22Rv1 (cell line): ENCODE measurements at regions not wholly inside any gene's neighbourhood (a gene's known extent, or its start where the extent isn't known, plus 50 kb on each side); places are given as distances from the start of the nearest gene placed in this dataset.

Source experiments
- H3K27ac ChIP-seq: fragments of 450-650 bp; 2 replicates; pipeline ENCODE4 v1.5.1; 2017
- CTCF ChIP-seq: fragments of 450-650 bp; IDR thresholded peaks from 2 replicates; pipeline ENCODE4 v1.5.1; 2017; ENCODE audit warnings: mild to moderate bottlenecking
- ZFX ChIP-seq: fragments of 450-650 bp; IDR thresholded peaks from 2 replicates; pipeline ENCODE4 v1.6.1; 2017; ENCODE audit warnings: antibody characterized with exemption, borderline replicate concordance

- no peak overlapping the region for H3K27ac ChIP-seq
- no peak for TF ChIP-seq CTCF
- no peak for TF ChIP-seq ZFX
Measured at GRCh38 chr3:36206956-36207580, 173.2 kb upstream of the STAC start.

GRCh38 chr3:36210840-36211651, 169.3 kb upstream of the STAC start:
- no peak for TF ChIP-seq CTCF
- TF ChIP-seq ZFX = no peak
- H3K27ac ChIP-seq = no peak overlapping the region

DNA sequence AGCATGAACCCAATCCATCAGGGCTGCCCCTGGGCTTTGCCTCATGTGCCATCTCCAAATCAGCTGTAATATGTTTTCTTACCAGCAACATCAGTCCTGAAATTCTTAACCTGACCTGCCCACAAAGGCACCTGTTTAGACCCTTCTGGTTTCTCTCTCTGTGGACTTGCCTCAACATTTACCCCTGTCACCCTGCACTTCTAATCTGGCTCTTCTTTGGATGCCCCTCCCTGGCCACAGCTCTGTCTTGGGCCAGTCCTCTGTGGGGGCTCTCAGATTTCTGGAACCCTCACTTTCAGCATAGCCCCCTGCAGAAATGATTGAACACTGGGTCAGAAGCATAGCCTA, 168.7 kb upstream of the STAC start:
- no peak overlapping the region for H3K27ac ChIP-seq
- TF ChIP-seq ZFX (no peak), CTCF (no peak)

- no peak for TF ChIP-seq ZFX
Measured at GRCh38 chr3:36212251-36212650, 168.1 kb upstream of the STAC start.

GRCh38 chr3:36214460-36214859, 165.8 kb upstream of the STAC start:
- TF ChIP-seq CTCF (no peak), ZFX (no peak)
- no peak overlapping the region for H3K27ac ChIP-seq

More at GRCh38 chr3:36212251-36212650, 168.1 kb upstream of the STAC start:
- H3K27ac ChIP-seq = no peak overlapping the region

DNA sequence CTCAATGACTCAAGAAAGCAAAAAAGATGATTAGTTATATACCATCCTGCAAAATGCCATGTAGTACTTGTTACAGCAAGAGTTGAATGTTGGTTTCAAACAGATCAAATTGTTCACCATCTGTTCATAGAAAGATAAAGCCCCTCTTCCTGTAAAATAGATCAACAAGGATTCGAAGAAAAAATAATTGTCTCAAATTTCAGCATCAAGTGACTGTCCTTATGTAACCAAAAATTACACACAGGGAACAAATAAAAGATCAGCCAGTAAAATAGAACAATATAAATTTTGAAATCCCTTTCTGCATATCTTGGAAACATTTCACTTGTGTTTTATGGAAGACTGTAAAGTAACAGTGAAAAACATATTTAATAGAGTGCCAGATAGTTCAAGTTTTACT, 165.1 kb upstream of the STAC start:
- TF ChIP-seq ZFX (no peak), CTCF (no peak)
- no peak overlapping the region for H3K27ac ChIP-seq

DNA sequence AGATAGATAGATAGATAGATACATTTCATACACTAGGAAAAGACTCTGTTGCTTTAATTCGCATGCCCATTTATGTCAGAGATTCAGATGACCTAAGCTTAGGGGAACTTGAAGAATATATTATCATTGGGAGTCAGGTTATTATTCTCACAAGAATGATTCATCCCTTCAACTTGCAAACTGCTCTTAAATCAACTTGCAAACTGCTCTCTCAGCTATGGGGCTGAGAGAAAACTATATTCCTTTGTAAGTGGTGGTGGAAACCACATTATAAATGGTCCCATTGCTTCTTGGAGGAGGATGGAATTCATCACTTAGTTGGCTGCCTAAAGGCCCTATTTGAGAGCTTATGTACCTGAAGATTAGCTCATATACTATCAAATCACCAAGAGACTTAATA, 160.9 kb upstream of the STAC start:
- TF ChIP-seq ZFX (no peak), CTCF (no peak)

More for the DNA sequence above, 160.9 kb upstream of the STAC start:
- no peak overlapping the region for H3K27ac ChIP-seq
